Hematopoietic multipotent progenitor cell treated with erythropoietin and hydrocortisone succinate and interleukin-3 and kit ligand, for 15 days (in vitro differentiated cells): ENCODE measurements at regions not wholly inside any gene's neighbourhood (a gene's known extent, or its start where the extent isn't known, plus 50 kb on each side); places are given as distances from the start of the nearest gene placed in this dataset.

Experiments
- DNase-seq: peaks from one replicate; pipeline ENCODE4 v3.0.0-alpha.2; 2015; ENCODE audit warnings: low spot score

- no peak for DNase-seq
Measured at GRCh38 chr14:51473808-51474565, 177.7 kb upstream of the FRMD6 start.

- no peak for DNase-seq
Measured at GRCh38 chr14:51474854-51475253, 176.9 kb upstream of the FRMD6 start.

DNA sequence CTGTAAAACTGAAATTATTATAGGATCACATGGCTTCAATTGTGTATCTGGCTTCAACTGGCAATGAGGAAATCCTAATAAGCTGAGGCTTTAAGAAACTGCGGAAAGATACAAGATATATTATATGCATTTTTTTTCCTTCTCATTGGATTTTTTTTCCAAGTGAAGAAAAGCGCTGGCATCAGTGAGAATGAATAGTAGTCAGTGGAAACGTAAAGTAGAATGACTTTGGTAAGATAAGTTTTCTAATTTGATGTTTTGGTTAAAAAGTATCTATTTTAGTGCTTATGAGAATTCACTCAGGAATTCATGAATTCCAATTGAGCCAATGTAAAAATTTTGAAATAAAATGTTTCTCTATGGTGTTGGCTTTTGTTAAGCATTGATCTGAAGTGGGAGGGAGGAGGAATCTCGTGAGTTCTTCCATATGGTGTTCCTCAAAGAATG, 173.5 kb upstream of the FRMD6 start:
- DNase-seq: no peak

- DNase-seq: no peak
Measured at GRCh38 chr14:51479584-51480325, 172.0 kb upstream of the FRMD6 start.

GRCh38 chr14:51481643-51482042, 170.1 kb upstream of the FRMD6 start:
- no peak for DNase-seq

DNA sequence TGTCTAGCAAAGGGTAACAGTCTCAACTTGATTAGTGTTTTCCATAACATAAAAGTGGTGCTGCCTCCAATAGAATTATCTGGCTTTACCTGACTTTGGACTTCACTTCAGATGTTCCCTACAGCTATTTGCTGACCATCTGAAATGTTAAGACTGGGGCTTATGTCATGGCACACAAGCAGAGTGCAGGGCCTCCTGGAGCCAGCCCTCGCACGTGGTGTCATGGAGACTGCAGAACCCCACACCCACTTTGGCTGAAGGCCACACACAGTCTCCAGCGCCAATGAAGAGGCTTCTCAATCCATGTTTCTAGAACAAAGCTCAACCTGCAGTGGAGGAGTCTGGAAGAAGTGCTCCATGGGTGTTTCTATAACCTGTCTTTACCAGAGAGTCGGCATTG, 169.6 kb upstream of the FRMD6 start:
- no peak for DNase-seq

DNA sequence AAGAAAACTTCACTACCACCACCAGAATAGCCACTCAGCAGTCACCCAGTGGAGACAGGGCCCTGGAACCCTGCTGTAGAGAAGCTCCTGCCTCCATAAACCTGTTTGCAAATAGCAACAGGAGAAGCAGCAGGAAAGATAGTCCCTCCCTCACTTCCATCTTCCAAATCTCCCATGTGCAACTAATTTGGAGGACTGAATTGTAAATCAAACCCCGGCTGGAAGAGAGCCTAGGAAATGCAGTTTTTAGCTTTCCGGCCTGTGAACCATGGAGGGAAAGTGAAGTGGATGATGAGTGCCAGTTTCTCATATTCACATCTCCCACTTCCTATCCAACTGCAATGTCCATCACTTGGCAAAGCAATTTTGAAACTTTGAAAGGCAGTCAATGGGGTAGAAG, 167.2 kb upstream of the FRMD6 start:
- no peak for DNase-seq

DNA sequence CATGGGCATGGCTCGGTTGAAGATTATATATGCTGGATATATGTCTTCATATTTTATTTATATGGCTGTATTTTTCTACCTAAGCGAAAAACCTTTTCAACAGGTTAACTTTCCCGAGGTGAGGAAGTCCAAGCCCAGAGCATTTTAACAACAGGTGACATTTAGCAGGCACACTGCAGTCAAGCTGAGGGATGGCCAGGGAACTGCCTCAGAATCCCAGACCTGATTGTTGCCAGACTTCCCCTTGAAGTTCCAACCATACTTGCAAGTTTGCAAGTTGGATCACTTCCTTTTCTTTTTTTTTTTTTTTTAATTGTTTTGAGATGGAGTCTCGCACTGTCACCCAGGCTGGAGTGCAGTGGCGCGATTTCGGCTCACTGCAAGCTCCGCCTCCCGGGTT, 166.0 kb upstream of the FRMD6 start:
- DNase-seq: no peak

GRCh38 chr14:51487848-51488247, 163.9 kb upstream of the FRMD6 start:
- no peak for DNase-seq

- DNase-seq: no peak
Measured at GRCh38 chr14:51488569-51489220, 163.0 kb upstream of the FRMD6 start.

- no peak for DNase-seq
Measured at GRCh38 chr14:51490205-51490604, 161.5 kb upstream of the FRMD6 start.

- no peak for DNase-seq
Measured at GRCh38 chr14:51491036-51491545, 160.6 kb upstream of the FRMD6 start.

DNA sequence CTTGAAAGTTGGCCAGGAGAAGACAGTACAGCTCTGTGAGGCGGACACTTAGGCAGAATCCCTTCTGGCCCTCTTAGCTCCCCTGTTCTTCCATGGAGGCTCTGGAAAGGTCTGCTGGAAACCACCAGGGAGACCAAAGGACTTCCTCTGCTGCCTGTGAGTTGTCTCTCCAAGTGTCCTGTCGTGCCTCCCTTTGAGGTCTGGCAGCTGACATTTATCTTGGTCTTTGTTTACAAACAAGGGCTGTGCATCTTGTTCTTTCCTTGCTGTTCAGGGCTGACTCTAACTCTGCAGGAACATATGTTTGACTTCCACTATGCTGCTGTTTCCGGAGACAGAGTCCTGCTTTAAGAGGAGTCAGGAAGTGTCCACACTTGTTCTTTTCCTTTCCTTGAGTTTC, 159.9 kb upstream of the FRMD6 start:
- no peak for DNase-seq

DNA sequence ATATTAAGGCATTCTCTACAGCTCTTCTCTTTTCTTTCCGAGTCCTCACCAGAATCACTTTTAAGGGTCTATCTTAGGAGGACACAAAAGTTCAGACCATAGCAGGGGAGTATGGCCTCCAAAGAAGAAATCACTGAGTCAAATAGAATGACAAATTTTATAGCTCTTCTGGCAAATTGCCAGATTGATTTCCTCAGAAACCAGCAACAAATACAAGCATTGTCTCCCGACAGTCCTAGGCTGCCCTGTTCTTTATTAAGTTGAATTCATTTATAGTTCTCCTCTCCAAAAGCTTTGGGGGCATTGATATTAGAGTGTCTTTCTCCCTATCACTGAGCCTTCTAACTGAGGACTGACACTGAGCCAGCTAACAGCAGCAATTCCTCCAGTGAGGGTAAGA, 156.4 kb upstream of the FRMD6 start:
- no peak for DNase-seq

DNA sequence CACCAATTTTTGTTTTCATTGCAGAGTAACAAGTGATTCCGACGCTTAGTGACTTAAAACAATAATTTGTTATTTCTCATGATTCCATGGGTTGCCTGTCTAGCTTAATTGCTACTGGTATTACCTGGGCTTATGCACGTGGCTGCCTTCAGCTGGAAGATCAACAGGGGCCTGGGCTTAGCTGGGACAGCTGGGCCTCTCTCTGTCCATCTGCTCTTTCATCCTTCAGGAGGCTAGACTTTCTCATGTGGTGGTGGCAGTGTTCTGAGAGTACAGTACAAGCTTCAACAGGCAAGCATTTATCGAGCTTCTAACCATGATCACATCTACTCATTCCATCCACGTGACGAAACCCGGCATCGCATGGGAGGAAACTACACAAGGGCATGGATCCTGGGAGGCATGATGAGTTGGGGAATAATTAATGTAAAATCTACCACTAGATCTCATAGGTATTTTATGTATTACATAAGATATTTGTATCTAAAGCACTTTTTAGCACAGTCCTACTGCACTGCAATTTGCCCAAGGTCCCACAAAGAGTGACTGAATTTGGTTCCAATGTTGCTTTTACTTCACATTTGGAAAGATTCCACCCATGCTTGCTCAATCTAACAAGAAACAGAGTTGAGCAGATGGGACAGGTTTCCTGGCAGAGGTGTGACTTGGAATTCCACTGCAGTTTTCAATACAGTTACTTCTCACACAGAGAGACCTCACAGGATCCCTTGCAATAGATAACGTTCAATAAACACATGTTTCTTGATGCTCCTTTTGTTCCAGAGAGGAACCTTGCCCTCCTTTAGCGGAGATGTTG, 153.1 kb upstream of the FRMD6 start:
- no peak for DNase-seq

GRCh38 chr14:51500776-51501175, 150.9 kb upstream of the FRMD6 start:
- DNase-seq: no peak

DNA sequence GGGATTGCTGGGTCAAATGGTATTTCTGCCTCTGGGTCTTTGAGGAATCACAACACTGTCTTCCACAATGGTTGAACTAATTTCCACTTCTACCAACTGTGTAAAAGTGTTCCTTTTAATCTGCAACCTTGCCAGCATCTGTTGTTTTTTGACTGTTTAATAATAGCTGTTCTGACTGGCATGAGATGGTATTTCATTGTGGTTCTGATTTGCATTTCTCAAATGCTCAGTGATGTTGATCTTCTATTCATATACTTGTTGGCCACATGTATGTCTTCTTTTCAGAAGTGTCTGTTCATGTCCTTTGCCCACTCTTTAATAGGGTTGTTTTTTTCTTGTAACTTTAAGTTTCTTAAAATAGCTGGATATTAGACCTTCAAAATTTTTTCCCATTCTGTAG, 150.0 kb upstream of the FRMD6 start:
- no peak for DNase-seq

DNA sequence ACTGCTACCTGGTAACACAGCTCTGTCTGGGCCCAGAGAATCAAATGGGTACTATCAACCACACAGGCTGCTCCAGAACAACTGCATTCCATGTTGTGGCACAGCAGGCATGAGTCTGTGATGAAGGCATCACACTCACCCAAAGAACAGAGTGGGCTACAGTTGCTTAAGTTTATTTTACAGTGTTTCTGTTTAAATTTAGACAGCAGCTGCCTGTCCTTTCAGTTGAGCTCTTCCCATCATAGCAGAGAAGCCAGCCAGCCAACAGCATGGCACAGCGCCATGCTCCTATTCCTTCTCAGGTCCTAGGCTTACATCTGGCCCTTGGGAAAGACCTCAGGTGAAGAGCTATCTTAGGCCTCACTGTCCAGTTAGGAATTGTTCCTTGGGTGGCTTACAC, 147.0 kb upstream of the FRMD6 start:
- DNase-seq: no peak

DNA sequence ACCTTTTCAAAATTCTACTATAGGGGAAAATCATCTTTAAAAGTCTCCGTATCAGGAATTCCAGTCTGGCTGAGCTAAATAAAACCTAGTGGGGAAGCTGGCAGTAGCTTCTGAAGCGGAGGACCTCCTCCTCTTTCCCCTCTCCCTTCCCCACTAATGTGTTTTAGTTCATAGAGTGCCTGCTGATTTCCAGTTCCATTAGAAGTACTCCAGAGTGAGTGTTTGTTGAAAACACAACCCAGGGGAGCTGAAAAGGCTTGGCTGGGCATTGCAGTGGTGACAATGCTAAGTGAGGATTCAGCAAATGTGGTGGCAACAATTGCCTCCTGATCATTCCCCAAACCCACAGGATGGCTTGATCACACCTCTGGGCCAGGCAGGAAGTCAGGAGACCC, 144.2 kb upstream of the FRMD6 start:
- DNase-seq: no peak

DNA sequence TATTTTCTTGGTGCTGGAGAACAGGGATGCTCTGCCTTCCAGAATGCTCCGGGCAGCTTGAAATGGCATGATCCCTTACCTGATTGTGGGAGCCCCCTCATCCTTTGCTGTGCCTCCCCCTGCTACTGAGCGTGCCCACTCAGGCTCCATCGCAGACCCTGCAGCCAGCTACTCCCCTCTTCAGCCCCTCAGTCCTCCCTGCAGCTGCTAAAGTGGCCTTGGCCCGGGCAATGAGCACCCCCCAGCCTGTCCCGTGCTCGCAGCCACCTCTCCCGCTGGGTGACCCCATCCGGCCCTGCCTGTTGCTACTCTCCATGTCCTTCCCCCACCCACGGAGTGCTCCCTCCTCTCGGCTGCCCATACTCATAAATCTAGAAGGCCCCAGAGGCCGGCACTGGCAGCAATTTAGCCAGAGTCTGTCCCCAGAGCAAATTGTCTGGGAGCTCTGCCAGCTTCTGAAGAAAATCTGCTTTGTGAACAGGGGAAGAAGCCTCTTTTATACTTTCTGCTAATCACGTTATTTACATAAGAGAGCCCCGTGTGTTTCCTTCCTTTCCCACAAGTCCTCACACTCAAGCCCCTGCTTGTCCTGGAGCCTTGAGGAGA, 143.7 kb upstream of the FRMD6 start:
- DNase-seq: no peak

GRCh38 chr14:51511265-51511664, 140.4 kb upstream of the FRMD6 start:
- DNase-seq: no peak

DNA sequence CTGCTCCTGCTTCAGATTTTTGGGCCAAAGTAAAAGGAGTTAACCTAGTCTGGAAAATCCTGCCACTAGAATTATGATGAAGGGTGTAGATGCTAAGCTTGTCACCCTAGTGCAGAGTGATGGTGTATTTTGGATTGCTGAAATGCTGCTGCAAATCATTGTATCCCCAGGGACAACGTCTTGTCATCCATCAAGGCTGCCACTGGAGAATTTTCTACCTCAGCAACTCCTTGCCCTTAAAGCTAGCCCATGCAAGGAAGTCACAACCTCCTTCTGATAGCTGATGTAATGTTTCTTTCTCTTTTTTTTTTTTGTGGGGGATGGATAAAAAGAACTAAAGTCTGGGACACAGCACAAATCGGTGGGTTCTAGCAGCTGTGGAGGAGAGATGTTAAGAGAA, 139.4 kb upstream of the FRMD6 start:
- DNase-seq: no peak
